H9 (cell line): ENCODE measurements at regions not wholly inside any gene's neighbourhood (a gene's known extent, or its start where the extent isn't known, plus 50 kb on each side); places are given as distances from the start of the nearest gene placed in this dataset.

Experiments used
- DNase-seq: peaks from one replicate; pipeline ENCODE4 v3.0.0-alpha.2; 2017
- H2AFZ ChIP-seq: one replicate; pipeline ENCODE4 v1.6.1; 2013; ENCODE audit warnings: mild to moderate bottlenecking, low read length, control low read depth, moderate library complexity
- H2AK5ac ChIP-seq: 2 replicates; pipeline ENCODE4 v1.6.1; 2013; ENCODE audit warnings: low read length, control low read depth, mixed read lengths; ENCODE audit not compliant: insufficient read length
- H2BK120ac ChIP-seq: one replicate; pipeline ENCODE4 v1.6.1; 2013; ENCODE audit warnings: low read depth, mild to moderate bottlenecking, low read length, control low read depth, inconsistent platforms; ENCODE audit not compliant: poor library complexity, severe bottlenecking
- H2BK12ac ChIP-seq: 2 replicates; pipeline ENCODE4 v1.6.1; 2013; ENCODE audit warnings: low read length, control low read depth, mixed read lengths, low read depth; ENCODE audit not compliant: insufficient read length
- H2BK15ac ChIP-seq: 2 replicates; pipeline ENCODE4 v1.6.1; 2013; ENCODE audit warnings: low read depth, low read length, control low read depth
- H2BK20ac ChIP-seq: one replicate; pipeline ENCODE4 v1.6.1; 2013; ENCODE audit warnings: low read depth, mild to moderate bottlenecking, low read length, control low read depth, inconsistent platforms; ENCODE audit not compliant: poor library complexity, severe bottlenecking
- H2BK5ac ChIP-seq: 2 replicates; pipeline ENCODE4 v1.6.1; 2013; ENCODE audit warnings: low read length, control low read depth, mixed read lengths; ENCODE audit not compliant: insufficient read length
- H3K14ac ChIP-seq: 2 replicates; pipeline ENCODE4 v1.6.1; 2013; ENCODE audit warnings: low read length, control low read depth; ENCODE audit not compliant: insufficient read depth
- H3K18ac ChIP-seq: 2 replicates; pipeline ENCODE4 v1.6.1; 2013; ENCODE audit warnings: low read depth, mild to moderate bottlenecking, mixed read lengths, low read length, control low read depth; ENCODE audit not compliant: insufficient read length
- H3K23ac ChIP-seq: 2 replicates; pipeline ENCODE4 v1.6.1; 2013; ENCODE audit warnings: low read length, control low read depth, mixed read lengths, low read depth; ENCODE audit not compliant: insufficient read length
- H3K23me2 ChIP-seq: 2 replicates; pipeline ENCODE4 v1.6.1; 2013; ENCODE audit warnings: low read depth, mild to moderate bottlenecking, mixed read lengths, low read length, control low read depth; ENCODE audit not compliant: insufficient read length, poor library complexity, severe bottlenecking
- H3K27ac ChIP-seq: 2 replicates; pipeline ENCODE4 v1.5.1; 2013; ENCODE audit warnings: low read length, control low read depth, mixed read lengths, low read depth; ENCODE audit not compliant: insufficient read length
- H3K27me3 ChIP-seq: 2 replicates; pipeline ENCODE4 v1.6.1; 2013; ENCODE audit warnings: low read length, control low read depth, inconsistent platforms; ENCODE audit not compliant: insufficient read depth
- H3K4ac ChIP-seq: 2 replicates; pipeline ENCODE4 v1.6.1; 2013; ENCODE audit warnings: low read depth, mild to moderate bottlenecking, control low read depth, inconsistent platforms, low read length, moderate library complexity
- H3K4me1 ChIP-seq: 2 replicates; pipeline ENCODE4 v1.6.1; 2013; ENCODE audit warnings: low read length, control low read depth, inconsistent platforms; ENCODE audit not compliant: insufficient read depth
- H3K4me2 ChIP-seq: 2 replicates; pipeline ENCODE4 v1.6.1; 2013; ENCODE audit warnings: low read length, control low read depth, mixed read lengths; ENCODE audit not compliant: insufficient read length, insufficient read depth
- H3K56ac ChIP-seq: 2 replicates; pipeline ENCODE4 v1.6.1; 2013; ENCODE audit warnings: low read depth, mild to moderate bottlenecking, mixed read lengths, low read length, control low read depth; ENCODE audit not compliant: insufficient read length
- H3K79me1 ChIP-seq: 2 replicates; pipeline ENCODE4 v1.6.1; 2013; ENCODE audit warnings: low read depth, mild to moderate bottlenecking, moderate library complexity, low read length, control low read depth, inconsistent platforms; ENCODE audit not compliant: insufficient read depth, poor library complexity, severe bottlenecking
- H3K79me2 ChIP-seq: 2 replicates; pipeline ENCODE4 v1.6.1; 2013; ENCODE audit warnings: low read length, control low read depth, inconsistent platforms; ENCODE audit not compliant: insufficient read depth
- H3K9ac ChIP-seq: 2 replicates; pipeline ENCODE4 v1.6.1; 2013; ENCODE audit warnings: low read length, control low read depth, mixed read lengths; ENCODE audit not compliant: insufficient read length; ENCODE audit errors: extremely low read depth
- H3K9me3 ChIP-seq: one replicate; pipeline ENCODE4 v1.6.1; 2013; ENCODE audit warnings: low read depth, low read length, inconsistent platforms; ENCODE audit not compliant: control insufficient read depth
- H3T11ph ChIP-seq: one replicate; pipeline ENCODE4 v1.6.1; 2013; ENCODE audit warnings: mild to moderate bottlenecking, low read length, control low read depth, inconsistent platforms
- H4K20me1 ChIP-seq: one replicate; pipeline ENCODE4 v1.6.1; 2013; ENCODE audit not compliant: control insufficient read depth, insufficient read length, insufficient read depth
- H4K5ac ChIP-seq: 2 replicates; pipeline ENCODE4 v1.6.1; 2013; ENCODE audit warnings: low read depth, mild to moderate bottlenecking, mixed read lengths, low read length, control low read depth; ENCODE audit not compliant: insufficient read length
- H4K8ac ChIP-seq: replicated peaks from 2 replicates; pipeline ENCODE4 v1.6.1; 2013; ENCODE audit warnings: low read length, control low read depth, mixed read lengths, low read depth; ENCODE audit not compliant: insufficient read length
- H4K91ac ChIP-seq: 2 replicates; pipeline ENCODE4 v1.6.1; 2013; ENCODE audit warnings: low read depth, mild to moderate bottlenecking, moderate library complexity, mixed read lengths, low read length, control low read depth; ENCODE audit not compliant: insufficient read length
- H3K27ac Mint-ChIP-seq, 3 experiments: 2 replicates in 2 of 3; 3 replicates in 1 of 3; pipeline ENCODE4 v1.8.0; 2020 to 2021; ENCODE audit warnings: mixed read lengths in 3 of 3, mild to moderate bottlenecking in 1 of 3, moderate library complexity in 1 of 3
- H3K27me3 Mint-ChIP-seq: 2 replicates; pipeline ENCODE4 v1.8.0; 2021; ENCODE audit warnings: low read depth, mild to moderate bottlenecking, moderate library complexity, mixed read lengths
- H3K36me3 Mint-ChIP-seq, 3 experiments: 2 replicates in 2 of 3; 3 replicates in 1 of 3; pipeline ENCODE4 v1.8.0; 2020 to 2021; ENCODE audit warnings: low read depth in 3 of 3, mixed read lengths in 3 of 3; ENCODE audit not compliant: insufficient read depth in 1 of 3
- H3K4me1 Mint-ChIP-seq, 2 experiments: 2 replicates each; pipeline ENCODE4 v1.8.0; 2020; ENCODE audit warnings: mixed read lengths in 2 of 2
- H3K4me3 Mint-ChIP-seq, 2 experiments: 2 replicates in 1 of 2; 3 replicates in 1 of 2; pipeline ENCODE4 v1.8.0; 2020 to 2021; ENCODE audit warnings: mild to moderate bottlenecking in 2 of 2, mixed read lengths in 2 of 2, moderate library complexity in 1 of 2
- H3K9me3 Mint-ChIP-seq, 2 experiments: 2 replicates in 1 of 2; 3 replicates in 1 of 2; pipeline ENCODE4 v1.8.0; 2020; ENCODE audit warnings: mild to moderate bottlenecking in 2 of 2, mixed read lengths in 2 of 2, moderate library complexity in 1 of 2
- WGBS: extraction: QIAGEN DNeasy Blood & Tissue Kit; methylation state at CpG from one replicate; pipeline ENCODE4 v1.1.7; 2013; ENCODE audit warnings: missing lambda C conversion rate, low lambda C conversion rate, mixed read lengths; ENCODE audit not compliant: insufficient read length; ENCODE audit errors: extremely low coverage; 5-methylcytosine and 5-hydroxymethylcytosine counted together
- TF ChIP-seq, protein P1 (sequence below): fragments of 200-600 bp; sonication (generic); conservative IDR thresholded peaks from 3 replicates; pipeline ENCODE4 v1.8.0; 2021; ENCODE audit warnings: antibody characterized with exemption, mild to moderate bottlenecking

- Mint-ChIP-seq H3K27ac (no peak overlapping the region), H3K4me3 (no peak overlapping the region), H3K36me3 (no peaks in the 10 kb centered on the region), H3K4me1 (no peaks in the 10 kb centered on the region), H3K27me3 (no peaks in the 10 kb centered on the region; the same call in 1 of the 2 replicates), H3K9me3 (peaks cover 0 to 5% of the 10 kb centered on the region in 2 experiments; a peak in 2 of 5 replicates)
- H2AK5ac ChIP-seq = no peak overlapping the region
- no peaks in the 10 kb centered on the region for H3K79me1 ChIP-seq
- no peaks in the 10 kb centered on the region for H3K23me2 ChIP-seq
- no peak overlapping the region for H3K23ac ChIP-seq
- DNase-seq = peak; percentile 56
- WGBS = no CpG with 5 or more reads among the region's 1 CpG
- TF ChIP-seq, protein P1, sequence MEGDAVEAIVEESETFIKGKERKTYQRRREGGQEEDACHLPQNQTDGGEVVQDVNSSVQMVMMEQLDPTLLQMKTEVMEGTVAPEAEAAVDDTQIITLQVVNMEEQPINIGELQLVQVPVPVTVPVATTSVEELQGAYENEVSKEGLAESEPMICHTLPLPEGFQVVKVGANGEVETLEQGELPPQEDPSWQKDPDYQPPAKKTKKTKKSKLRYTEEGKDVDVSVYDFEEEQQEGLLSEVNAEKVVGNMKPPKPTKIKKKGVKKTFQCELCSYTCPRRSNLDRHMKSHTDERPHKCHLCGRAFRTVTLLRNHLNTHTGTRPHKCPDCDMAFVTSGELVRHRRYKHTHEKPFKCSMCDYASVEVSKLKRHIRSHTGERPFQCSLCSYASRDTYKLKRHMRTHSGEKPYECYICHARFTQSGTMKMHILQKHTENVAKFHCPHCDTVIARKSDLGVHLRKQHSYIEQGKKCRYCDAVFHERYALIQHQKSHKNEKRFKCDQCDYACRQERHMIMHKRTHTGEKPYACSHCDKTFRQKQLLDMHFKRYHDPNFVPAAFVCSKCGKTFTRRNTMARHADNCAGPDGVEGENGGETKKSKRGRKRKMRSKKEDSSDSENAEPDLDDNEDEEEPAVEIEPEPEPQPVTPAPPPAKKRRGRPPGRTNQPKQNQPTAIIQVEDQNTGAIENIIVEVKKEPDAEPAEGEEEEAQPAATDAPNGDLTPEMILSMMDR = no peak
- no peak overlapping the region for H2BK120ac ChIP-seq
- no peak overlapping the region for H3T11ph ChIP-seq
- no peak overlapping the region for H4K5ac ChIP-seq
- H3K18ac ChIP-seq = no peak overlapping the region
- no peak overlapping the region for H3K27ac ChIP-seq
- no peak overlapping the region for H3K56ac ChIP-seq
- H2BK12ac ChIP-seq = no peak overlapping the region
- no peaks in the 10 kb centered on the region for H3K79me2 ChIP-seq
- H3K9me3 ChIP-seq = no peaks in the 10 kb centered on the region
- H2BK5ac ChIP-seq = no peak overlapping the region
- no peak overlapping the region for H4K91ac ChIP-seq
- no peaks in the 10 kb centered on the region for H3K4me1 ChIP-seq
- H2BK20ac ChIP-seq = no peak overlapping the region
- H2BK15ac ChIP-seq = no peak overlapping the region
- H3K4me2 ChIP-seq = no peak overlapping the region
- H4K8ac ChIP-seq = no peak overlapping the region
- no peaks in the 10 kb centered on the region for H3K27me3 ChIP-seq
- peak overlapping the region; percentile 98 for H2AFZ ChIP-seq
- no peaks in the 10 kb centered on the region for H4K20me1 ChIP-seq
- no peak overlapping the region for H3K4ac ChIP-seq
- no peak overlapping the region for H3K14ac ChIP-seq
- H3K9ac ChIP-seq = no peak overlapping the region
Measured at GRCh38 chr4:46196086-46196485, 72.2 kb upstream of the GABRG1 start.
